ENCODE measurements at regions not wholly inside any gene's neighbourhood (a gene's known extent, or its start where the extent isn't known, plus 50 kb on each side); places are given as distances from the start of the nearest gene placed in this dataset.

- DNase-seq (ENCODE audit: low read depth in 1 of 2, low spot score in 1 of 2): no peak
- in situ Hi-C loops (cut with HindIII; ENCODE audit: low pct_unique_long_range_greater_than_20kb, low sequenced_read_pairs): no loop called here
- TF ChIP-seq JUND (IDR thresholded peaks at IDR 0.05; ENCODE audit: low read depth): no peak
Measured at GRCh38 chr7:79872176-79872575, 262.5 kb upstream of the GNAI1 start.

- no peak for TF ChIP-seq JUND (IDR thresholded peaks at IDR 0.05; ENCODE audit: low read depth)
- in situ Hi-C loops (cut with HindIII; ENCODE audit: low pct_unique_long_range_greater_than_20kb, low sequenced_read_pairs): no loop called here
- DNase-seq (ENCODE audit: low read depth in 1 of 2, low spot score in 1 of 2): peak in 1 of 2 experiments; percentile 12
Measured at GRCh38 chr7:79868010-79868409, 266.6 kb upstream of the GNAI1 start.

GRCh38 chr7:79862447-79863210 lies 272.0 kb upstream of the GNAI1 start:
- in situ Hi-C loops (cut with HindIII; ENCODE audit: low pct_unique_long_range_greater_than_20kb, low sequenced_read_pairs): no loop called here
- DNase-seq (ENCODE audit: low read depth in 1 of 2, low spot score in 1 of 2): no peak
- TF ChIP-seq JUND (IDR thresholded peaks at IDR 0.05; ENCODE audit: low read depth): no peak

- TF ChIP-seq JUND (IDR thresholded peaks at IDR 0.05; ENCODE audit: low read depth): no peak
- in situ Hi-C loops (cut with HindIII; ENCODE audit: low pct_unique_long_range_greater_than_20kb, low sequenced_read_pairs): no loop called here
- DNase-seq (ENCODE audit: low read depth in 1 of 2, low spot score in 1 of 2): no peak
Measured at GRCh38 chr7:79855172-79855571, 279.5 kb upstream of the GNAI1 start.

- no peak for TF ChIP-seq JUND (IDR thresholded peaks at IDR 0.05; ENCODE audit: low read depth)
- in situ Hi-C loops (cut with HindIII; ENCODE audit: low pct_unique_long_range_greater_than_20kb, low sequenced_read_pairs): no loop called here
- no peak for DNase-seq (ENCODE audit: low read depth in 1 of 2, low spot score in 1 of 2)
Measured at GRCh38 chr7:79854621-79855020, 280.0 kb upstream of the GNAI1 start.

- in situ Hi-C loops (cut with HindIII; ENCODE audit: low pct_unique_long_range_greater_than_20kb, low sequenced_read_pairs): no loop called here
- DNase-seq (ENCODE audit: low read depth in 1 of 2, low spot score in 1 of 2): no peak
- no peak for TF ChIP-seq JUND (IDR thresholded peaks at IDR 0.05; ENCODE audit: low read depth)
Measured at GRCh38 chr7:79837915-79838314, 296.7 kb upstream of the GNAI1 start.

- TF ChIP-seq JUND (IDR thresholded peaks at IDR 0.05; ENCODE audit: low read depth): no peak
- DNase-seq (ENCODE audit: low read depth in 1 of 2, low spot score in 1 of 2): no peak
- in situ Hi-C loops (cut with HindIII; ENCODE audit: low pct_unique_long_range_greater_than_20kb, low sequenced_read_pairs): no loop called here
Measured at GRCh38 chr7:79833616-79834015, 301.0 kb upstream of the GNAI1 start.

GRCh38 chr7:79828866-79829265 lies 305.8 kb upstream of the GNAI1 start:
- no peak for TF ChIP-seq JUND (IDR thresholded peaks at IDR 0.05; ENCODE audit: low read depth)
- DNase-seq (ENCODE audit: low read depth in 1 of 2, low spot score in 1 of 2): no peak
- in situ Hi-C loops (cut with HindIII; ENCODE audit: low pct_unique_long_range_greater_than_20kb, low sequenced_read_pairs): no loop called here

GRCh38 chr7:79823246-79823951 lies 311.2 kb upstream of the GNAI1 start:
- DNase-seq (ENCODE audit: low read depth in 1 of 2, low spot score in 1 of 2): no peak
- no peak for TF ChIP-seq JUND (IDR thresholded peaks at IDR 0.05; ENCODE audit: low read depth)
- in situ Hi-C loops (cut with HindIII; ENCODE audit: low pct_unique_long_range_greater_than_20kb, low sequenced_read_pairs): no loop called here

GRCh38 chr7:79822620-79823240 lies 311.9 kb upstream of the GNAI1 start:
- in situ Hi-C loops (cut with HindIII; ENCODE audit: low pct_unique_long_range_greater_than_20kb, low sequenced_read_pairs): no loop called here
- TF ChIP-seq JUND (IDR thresholded peaks at IDR 0.05; ENCODE audit: low read depth): no peak
- no peak for DNase-seq (ENCODE audit: low read depth in 1 of 2, low spot score in 1 of 2)

GRCh38 chr7:79820387-79820786 lies 314.2 kb upstream of the GNAI1 start:
- DNase-seq (ENCODE audit: low read depth in 1 of 2, low spot score in 1 of 2): peak in 1 of 2 experiments; percentile 43
- in situ Hi-C loops (cut with HindIII; ENCODE audit: low pct_unique_long_range_greater_than_20kb, low sequenced_read_pairs): no loop called here

GRCh38 chr7:79810916-79811315 lies 323.7 kb upstream of the GNAI1 start:
- no peak for TF ChIP-seq JUND (IDR thresholded peaks at IDR 0.05; ENCODE audit: low read depth)
- DNase-seq (ENCODE audit: low read depth in 1 of 2, low spot score in 1 of 2): no peak

More at GRCh38 chr7:79820387-79820786, 314.2 kb upstream of the GNAI1 start:
- TF ChIP-seq JUND (IDR thresholded peaks at IDR 0.05; ENCODE audit: low read depth): no peak

GRCh38 chr7:79806161-79806734 lies 328.4 kb upstream of the GNAI1 start:
- TF ChIP-seq JUND (IDR thresholded peaks at IDR 0.05; ENCODE audit: low read depth): no peak
- in situ Hi-C loops (cut with HindIII; ENCODE audit: low pct_unique_long_range_greater_than_20kb, low sequenced_read_pairs): no loop called here
- peak in 1 of 2 experiments; percentile 55 for DNase-seq (ENCODE audit: low read depth in 1 of 2, low spot score in 1 of 2)

More at GRCh38 chr7:79810916-79811315, 323.7 kb upstream of the GNAI1 start:
- in situ Hi-C loops (cut with HindIII; ENCODE audit: low pct_unique_long_range_greater_than_20kb, low sequenced_read_pairs): no loop called here
